NCI-H82 (cell line): ENCODE measurements at regions not wholly inside any gene's neighbourhood (a gene's known extent, or its start where the extent isn't known, plus 50 kb on each side); places are given as distances from the start of the nearest gene placed in this dataset.

Source experiments
- DNase-seq: peaks from one replicate; lab custom pipeline; 2025; lab: John Stamatoyannopoulos, UW

DNA sequence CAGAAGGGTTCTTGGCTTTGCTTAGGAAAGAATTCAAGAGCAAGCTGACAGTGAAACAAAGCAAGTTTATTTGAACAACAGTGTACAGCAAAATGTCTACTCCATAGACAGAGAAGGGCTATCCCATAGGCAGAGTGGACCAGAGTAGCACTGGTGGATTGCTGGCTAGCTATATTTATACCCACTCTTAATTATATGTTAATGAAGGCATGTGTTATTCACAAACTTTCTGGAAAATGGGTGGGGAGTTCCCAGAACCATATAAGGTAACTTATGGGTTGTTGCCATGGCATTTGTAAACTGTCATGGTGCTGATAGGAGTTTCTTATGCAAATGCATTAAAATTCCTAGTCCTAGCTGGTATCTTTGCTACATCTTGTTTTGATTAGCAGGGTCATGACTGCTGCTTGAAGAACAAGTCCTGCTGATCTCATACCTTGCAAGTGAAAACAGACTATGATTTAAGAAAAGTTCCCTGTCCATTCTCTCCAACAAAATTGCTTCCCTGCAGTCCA lies 330.5 kb downstream of the BUD13 start:
- no peak for DNase-seq

DNA sequence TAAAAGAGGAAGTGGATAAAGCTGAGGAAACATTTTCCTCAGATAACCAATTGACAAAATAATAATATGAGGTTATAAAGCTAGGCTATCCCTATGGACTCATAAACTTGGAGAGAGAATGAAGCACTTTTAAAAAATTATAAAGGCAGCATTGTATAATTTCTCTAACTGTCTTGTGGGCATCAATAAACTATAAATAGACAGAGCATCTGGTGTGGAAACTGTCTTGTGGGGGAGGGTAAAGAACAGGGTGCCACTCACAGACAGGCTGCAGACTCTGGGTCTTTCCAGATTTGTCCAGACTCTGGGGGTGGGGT lies 333.5 kb downstream of the BUD13 start:
- peak; percentile 8 for DNase-seq

DNA sequence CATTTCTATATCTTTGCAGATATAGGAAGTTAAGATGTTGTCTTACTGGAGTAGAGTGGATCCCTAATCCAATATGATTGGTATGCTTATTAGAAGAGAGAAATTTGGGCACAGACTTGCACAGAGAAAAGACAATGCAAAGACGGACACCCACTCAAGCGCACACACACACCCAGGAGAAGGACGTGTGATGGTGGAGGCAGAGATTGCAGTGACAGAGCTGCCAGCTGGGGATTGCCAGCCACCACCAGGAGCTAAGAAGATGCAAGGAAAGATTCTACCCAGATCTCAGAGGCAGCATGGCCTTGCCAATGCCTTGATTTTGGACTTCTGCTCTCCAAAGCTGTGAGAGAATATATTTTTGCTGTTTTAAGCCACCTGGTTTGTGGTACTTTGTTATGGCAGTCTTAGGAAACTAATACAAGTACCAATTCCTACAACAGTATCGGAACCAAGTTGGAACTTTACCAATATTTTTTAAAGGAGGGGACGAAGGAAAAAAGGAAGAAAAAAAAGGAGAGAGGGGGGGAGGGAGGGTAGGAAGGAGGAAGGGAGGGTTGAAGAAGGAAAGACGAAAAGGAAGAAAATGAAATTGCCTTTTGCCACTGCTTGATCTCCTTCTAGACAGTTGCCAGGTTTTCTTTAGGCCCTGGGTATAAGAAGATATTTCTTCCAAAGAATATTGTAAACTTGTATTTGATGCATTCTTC lies 334.0 kb downstream of the BUD13 start:
- DNase-seq = no peak

DNA sequence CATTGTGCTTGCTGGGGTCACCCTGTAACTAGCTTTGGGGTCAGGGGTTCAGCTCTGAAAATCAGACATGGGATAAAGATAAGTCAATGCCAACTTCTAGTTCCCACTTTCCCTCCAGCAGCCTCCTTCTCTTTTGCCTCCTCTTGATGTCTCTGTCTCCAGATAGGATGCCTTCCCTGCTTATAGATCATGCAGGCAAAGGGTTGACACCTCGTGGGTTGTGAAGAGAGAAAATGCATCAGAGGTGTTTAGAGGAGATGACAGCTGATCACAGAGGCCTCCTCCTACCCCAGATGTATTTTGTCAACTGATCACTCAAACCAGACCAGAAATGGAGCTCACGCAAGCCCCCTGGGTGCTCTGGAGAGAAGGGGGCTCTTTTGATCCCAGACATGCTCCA lies 337.8 kb downstream of the BUD13 start:
- no peak for DNase-seq

DNA sequence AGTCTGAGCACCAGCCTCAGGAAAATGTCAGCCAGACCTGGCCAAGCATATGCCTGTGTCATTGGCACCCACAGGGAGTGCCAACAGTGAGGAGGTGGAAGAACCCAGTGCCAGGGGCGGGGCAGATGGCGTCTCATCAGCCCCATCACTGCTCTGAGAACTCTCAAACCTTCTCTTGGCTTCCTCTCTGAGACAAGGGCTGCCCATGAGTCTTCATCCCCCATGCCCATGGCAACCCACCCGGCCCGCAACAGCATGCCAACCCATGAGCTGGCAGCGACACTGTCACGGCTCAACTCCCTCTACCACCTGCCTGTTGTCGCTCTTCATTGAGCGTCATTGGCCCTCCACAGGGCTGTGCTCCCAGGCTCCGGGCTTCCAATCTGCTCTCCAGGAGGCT lies 340.5 kb downstream of the BUD13 start:
- no peak for DNase-seq

DNA sequence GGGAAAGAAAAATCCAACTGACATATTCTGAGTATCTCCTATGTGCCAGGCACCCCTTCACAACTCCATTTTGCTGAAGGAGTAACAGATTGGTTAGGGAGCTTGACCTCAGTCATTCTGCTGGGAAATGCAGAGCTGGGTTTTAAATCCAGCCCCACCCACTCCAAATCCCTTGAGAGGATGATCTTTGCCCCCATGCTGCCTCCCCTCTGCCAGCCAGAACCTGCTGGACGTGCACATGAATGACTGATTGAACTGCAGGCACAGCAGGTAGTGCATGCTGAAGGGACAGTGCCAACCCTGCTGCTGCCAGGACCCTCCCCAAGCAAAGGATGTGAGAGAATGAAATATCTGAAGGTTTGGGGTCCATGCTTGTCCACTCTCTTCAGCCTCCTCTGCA lies 340.9 kb downstream of the BUD13 start:
- peak; percentile 57 for DNase-seq

DNA sequence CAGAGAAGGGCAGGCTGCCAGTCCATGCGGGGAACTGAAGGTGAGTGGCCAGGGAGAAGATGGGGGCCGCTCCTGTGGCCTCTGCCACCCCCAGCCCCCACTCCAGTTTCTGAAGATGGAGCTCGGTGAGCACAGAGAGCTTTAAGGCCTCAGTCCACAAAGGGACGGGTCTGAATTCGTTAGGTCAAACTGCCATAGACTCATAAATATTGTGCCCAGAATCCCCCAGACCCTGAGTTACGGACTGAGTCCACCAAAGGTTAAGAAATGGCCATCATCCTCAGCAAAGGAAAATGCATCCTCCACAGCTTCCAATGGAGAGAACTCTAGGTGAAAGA lies 344.2 kb downstream of the BUD13 start:
- no peak for DNase-seq

DNA sequence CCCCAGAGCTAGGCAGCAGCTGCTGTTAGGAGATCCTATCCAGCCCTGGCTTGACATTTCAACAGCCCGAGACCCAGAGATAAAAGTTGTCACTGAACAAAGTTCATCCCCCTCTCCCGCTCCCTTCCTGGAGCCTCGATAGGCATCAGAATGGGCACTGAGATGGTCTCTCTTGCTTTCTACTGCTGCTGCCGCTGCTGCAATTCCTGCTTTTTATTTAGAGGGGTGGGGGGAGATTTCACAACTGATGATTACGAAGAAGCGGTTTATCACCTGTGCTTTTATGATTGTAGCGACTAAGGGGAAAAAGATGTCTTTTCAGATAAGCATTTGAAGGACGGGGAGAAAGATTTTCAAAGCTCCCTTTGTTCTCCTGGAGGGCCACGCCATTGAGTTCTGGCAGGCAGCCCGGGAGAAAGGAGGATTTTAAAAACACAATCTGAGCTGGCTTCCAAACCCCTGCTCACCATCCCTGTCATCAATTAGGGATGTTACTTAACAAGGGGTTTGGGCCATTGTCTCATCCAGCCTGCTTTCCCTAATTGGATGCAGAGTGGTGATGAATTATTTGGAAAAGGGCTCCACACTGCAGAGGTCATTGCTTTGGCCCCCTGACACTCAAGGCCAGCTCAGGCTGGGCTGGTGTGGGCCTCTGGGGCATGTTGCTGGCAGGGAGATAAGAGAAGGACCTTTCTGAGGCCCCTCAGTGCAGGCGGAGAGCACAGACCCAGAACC lies 344.7 kb downstream of the BUD13 start:
- DNase-seq = peak; percentile 73

DNA sequence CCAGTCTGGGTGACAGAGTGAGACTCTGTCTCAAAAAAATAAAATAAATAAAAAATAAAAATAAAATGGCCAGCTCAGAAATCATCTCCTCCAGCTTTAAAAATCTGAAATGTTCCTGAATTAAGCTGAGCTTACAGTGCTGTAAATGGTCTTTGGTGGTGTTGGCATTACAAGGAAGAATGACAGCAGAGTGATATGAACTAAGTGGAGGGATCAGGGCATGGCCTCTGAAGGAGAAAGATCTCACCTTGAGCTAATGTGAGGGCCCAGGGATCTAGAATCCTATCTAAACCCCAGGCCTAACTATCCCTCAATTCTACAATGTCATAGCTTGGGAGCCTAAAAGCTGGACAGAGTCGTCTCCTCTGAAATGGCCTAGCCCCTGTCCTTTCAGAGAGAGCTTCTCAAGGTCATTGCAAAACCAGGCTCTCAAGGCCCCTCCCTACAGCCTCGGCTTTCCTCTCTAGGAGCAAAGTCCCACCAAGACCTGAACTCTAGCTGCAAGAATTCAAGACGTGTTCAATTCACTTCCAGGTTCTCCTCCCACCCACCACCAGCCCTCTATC lies 345.4 kb downstream of the BUD13 start:
- no peak for DNase-seq

DNA sequence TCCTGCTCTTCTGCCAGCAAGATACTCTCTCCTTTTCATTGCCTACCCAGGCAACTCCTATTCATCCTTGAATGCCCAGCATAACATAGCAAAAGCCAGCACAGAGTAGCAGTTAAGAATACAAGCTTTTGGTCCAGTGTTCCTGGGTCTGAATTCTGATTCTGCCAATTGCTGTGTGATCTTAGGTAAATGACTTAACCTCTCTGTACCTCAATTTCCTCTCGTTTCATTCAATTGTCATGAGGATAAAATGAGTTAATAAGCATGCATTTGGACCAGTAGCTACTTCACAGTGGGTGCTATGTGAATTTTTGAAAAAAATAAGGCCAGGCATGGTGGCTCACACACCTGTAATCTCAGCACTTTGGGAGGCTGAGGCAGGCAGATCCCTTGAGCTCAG lies 346.0 kb downstream of the BUD13 start:
- no peak for DNase-seq

DNA sequence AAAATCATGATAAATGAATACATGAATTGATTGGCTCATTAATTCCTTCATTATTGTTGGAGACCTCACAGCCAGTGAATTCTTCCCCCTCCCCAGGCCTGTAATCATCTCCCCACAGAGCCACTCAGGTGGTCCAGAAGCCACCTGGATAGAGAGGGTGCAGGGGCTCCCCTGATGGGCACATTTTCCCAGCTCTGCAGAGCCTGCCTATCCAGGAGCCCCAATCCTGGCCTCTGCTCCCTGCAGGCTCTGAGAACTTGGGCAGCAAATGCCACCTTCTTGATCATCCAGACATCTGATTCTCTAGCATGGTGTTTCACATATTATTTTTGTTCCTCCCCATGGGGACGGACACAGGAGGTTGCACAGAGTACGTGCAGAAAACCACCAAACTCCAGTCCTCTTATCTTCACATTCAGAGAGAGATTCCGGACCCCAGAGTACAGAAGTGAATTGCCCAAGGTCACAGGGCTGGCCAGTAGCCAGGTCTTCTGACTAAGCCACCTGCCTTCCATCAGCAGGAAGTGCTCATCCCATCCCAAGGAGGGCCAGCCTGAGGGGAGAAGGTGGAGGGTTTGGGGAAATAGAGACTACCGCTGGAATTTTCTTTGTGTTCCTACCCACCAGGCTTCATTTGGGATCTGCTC lies 348.0 kb downstream of the BUD13 start:
- DNase-seq = no peak

DNA sequence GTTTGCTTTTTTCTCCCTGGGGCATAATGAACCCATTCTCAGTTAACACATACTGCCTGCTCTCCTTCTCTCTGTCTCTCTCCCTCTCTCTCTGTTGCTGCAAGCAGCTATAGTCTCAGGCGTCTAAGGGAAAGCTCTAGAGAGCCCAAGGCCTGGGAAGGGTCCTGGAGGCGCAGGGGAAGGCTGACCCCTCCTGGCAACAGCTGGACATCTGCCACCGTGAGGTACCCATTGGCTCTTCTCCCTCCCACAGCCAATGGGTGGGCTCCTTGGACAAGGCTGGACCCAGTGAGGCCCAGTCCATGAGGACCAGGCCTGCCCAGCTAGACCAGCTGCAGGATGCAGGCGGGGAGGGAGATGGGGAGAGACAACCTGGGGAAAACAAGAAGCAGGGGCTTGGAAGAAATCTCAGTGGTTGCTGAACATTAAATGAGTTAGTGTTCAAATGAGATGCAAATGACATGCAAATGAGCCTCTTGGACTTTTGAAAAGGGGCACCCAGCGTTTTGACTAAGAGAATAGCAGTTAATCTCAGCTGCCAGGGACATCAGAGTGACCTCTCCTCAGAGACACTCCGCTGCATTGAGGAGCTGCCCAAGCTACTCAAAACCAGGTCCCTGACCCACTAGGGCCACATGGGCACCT lies 349.7 kb downstream of the BUD13 start:
- peak; percentile 60 for DNase-seq

DNA sequence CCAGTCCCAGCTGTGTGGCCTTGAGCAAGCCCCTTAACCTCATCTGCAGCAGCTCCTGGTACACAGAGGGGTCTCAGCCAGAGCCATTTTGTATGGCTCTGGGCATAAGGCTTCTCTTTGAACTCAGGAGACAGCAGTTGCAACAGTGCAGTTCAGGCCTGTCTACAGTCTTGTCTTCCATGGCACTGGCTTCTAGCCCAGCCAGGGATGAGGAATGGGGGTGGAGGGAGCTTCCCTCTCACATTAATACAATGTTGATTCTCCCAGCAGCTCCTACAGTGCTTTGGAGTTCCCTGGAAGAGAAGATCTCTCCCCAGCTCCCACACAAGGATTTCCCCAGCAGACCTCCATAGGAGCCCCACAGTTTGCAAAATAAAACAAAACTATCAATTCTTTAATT lies 350.2 kb downstream of the BUD13 start:
- no peak for DNase-seq

DNA sequence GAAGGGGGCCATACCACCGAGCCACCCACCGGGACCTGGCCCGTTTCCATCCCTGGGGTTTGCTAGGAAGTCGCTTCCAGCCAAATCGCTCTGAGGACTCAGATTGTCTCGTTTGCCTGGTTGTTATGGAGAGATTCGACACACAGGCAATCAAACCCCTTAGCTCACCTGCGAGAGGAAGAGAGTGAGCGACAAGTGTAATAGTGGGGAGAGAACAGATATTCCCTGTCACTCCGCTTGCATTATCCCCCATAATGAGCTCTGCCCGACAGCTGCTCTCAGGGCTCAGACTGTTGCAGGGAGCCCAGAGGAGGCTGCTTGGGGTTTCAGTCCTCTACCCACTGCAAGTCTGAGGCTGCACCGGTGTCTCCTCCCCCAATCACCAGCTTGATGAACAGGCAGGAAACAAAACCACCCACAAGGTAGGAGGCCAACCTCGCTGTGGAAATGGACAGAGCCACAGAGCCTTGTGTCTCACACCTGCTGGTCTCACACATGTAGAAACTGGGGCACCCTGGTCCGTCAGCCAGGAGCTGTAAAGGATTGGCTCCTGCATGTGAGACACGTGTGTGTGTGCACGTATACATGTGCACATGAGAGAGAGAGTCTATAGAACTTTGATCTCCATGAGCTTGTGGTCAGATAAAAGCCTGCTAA lies 351.1 kb downstream of the BUD13 start:
- peak; percentile 93 for DNase-seq

DNA sequence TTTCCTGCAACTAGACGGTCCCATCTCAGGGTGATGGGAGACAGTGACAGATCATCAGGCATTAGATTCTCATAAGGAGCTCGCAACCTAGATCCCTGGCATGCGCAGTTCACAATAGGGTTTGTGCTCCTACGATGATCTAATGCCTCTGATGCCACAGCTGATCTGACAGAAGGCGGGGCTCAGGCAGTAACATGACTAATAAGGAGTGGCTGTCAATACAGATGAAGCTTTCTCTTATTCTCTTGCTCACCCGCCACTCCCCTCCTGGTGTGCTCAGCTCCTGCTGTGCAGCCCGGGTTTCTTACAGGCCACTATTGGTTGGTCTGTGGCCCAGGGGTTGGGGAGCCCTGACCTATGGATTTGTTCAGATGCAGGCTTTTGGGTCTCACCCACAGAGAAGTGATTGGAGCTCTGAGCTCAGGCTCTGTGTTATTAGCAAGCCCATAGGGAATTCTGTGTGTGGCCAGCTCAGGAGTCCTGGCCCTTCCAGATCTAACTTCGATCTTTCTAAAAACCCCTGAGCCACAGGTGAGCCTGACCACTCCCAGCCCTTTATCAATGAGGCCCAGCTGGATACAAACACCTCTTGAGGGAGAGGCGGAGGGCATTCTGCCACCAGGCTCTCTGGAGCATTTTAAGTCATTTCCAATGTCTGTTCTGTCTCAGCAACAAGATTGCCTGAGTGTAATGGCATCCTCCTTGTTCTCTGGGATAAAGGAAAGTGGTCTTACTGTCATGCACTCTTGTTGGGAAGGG lies 351.8 kb downstream of the BUD13 start:
- DNase-seq = peak; percentile 80

DNA sequence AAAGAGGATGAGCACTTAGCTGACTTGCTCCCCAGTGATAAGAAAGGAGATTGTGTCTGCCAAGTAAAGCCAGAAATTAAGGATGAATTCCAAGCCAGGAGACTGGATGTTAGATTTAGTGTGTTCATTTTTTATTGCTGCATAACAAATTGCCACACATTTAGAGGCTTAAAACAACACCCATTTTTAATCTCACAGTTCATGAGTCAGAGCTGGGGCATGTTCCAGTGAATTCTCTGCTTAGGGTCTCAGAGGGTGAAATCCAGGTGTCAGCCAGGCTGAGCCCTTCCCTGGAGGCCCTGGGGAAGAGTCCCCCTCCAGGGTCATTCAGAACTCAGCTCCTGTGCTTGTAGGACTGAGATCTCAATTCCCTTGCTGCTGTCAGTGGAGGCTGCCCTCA lies 352.8 kb downstream of the BUD13 start:
- DNase-seq = no peak

DNA sequence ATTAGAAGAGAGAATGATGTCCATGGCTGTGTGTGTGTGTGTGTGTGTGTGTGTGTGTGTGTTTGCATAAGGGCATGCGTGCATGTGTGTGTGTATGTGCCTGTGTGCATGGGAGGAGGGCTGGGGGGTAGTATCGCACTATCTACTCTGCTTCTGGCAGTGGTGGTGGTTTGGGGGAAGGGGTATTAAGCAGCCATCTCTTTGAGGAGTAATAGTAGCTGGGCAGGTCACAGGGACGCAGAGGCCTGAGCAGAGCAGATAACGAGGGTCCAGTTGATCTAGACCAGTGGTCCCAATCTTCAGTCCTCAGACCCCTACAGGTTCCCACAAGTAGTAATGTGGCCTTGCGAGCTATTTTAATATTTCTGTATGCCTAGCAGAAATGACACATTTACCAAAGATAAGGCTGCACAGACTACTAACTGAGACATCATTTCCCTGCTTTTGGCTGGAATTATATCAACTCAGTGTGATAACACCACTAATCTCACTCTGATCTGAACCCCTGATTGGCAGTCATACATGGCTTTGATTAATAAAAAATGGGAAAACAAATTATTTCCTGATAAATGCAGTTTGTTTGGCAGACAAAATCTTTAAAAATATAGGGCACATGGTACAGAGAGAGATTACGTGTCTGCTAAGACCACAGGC lies 354.3 kb downstream of the BUD13 start:
- no peak for DNase-seq

DNA sequence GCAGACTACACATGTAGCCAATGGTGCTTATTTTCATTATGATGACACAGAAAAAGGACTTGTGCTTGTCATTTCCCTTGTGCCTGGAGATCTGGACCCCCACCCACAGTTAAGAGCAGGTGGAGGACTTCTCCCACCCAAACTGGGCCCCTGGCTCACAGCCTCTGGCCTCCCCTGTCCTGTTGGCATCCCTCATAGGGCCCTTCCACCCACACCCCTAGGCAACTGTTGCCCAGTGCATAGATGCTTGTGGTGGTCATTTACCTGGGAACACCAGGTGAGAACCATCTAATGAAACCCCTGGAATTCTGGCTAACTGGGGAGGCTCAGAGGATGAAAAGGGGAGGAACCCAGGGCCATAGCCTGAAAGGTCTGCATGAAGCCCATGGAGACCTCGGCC lies 355.9 kb downstream of the BUD13 start:
- no peak for DNase-seq

DNA sequence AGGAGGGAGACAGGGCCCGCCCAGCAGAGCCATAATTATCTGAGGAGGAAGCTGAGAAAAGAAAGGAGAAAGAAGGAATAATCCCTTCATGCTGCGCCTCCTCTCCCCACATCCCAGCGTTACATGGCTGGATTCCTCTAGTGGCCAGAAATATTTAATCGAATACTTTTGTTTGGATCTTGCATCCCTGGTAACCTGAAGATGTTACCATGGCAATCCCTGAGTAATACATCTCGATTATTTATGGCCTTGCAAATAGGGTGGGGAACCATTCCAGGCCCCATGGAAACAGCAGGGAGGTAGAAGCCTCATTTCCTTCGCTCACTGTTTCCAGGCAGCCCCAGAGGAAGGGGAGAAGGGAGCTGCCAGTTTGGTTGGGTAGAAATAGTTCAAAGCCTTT lies 357.7 kb downstream of the BUD13 start:
- peak; percentile 35 for DNase-seq

DNA sequence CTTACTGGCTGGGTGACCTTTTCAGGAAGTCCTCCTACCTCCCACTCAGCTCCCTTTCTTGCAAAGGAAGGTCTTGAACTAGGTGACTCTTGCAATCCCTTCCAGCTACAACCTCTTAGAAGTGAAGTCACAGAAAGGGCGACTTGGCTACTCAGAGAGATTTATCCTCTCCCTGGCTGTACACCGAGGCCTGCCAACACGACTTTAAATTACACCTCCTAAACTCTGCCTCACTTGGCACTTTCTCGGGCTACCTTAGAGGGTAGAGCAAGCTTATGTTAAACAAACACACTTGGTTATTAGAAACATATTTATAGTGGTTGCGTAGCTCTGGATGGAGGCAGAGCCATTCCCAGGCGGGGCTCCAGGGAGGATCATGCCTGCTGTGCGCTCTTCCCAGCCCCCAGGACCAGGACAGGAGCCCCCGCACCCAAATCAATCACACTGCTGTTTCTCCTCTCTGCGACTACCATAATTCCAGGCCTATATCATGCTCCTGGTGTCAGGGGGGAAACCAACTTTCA lies 358.4 kb downstream of the BUD13 start:
- no peak for DNase-seq
